Breast epithelium (tissue), 4 donors: ENCODE measurements at regions not wholly inside any gene's neighbourhood (a gene's known extent, or its start where the extent isn't known, plus 50 kb on each side); places are given as distances from the start of the nearest gene placed in this dataset.

ENCODE experiments used
- DNase-seq, 2 donors: peaks; one replicate each; pipeline ENCODE4 v3.0.0-alpha.2; 2019; ENCODE audit warnings: low spot score in 2 of 2
- H3K27ac ChIP-seq, 2 donors: fragments of 200-600 bp; sonication (generic) in 1 of 2; one replicate each; pipeline ENCODE4 v1.5.1; 2016 to 2019; ENCODE audit warnings: mild to moderate bottlenecking in 1 of 2
- H3K27me3 ChIP-seq, 2 donors: fragments of 200-600 bp; sonication (generic) in 1 of 2; one replicate each; pipeline versions ENCODE4 v1.5.1 to v1.6.0; 2017 to 2019; ENCODE audit warnings: control low read depth in 1 of 2, mild to moderate bottlenecking in 1 of 2
- H3K36me3 ChIP-seq: fragments of 200-600 bp; one replicate; pipeline ENCODE4 v1.5.1; 2019
- H3K4me1 ChIP-seq, 2 donors: fragments of 200-600 bp; sonication (generic); one replicate each; pipeline ENCODE4 v1.5.1; 2016 to 2019; ENCODE audit warnings: control low read depth in 1 of 2
- H3K4me3 ChIP-seq, 3 donors: fragments of 200-600 bp; sonication (generic); 1 replicate in 2 of 3; 2 replicates in 1 of 3; pipeline ENCODE4 v1.5.1; 2016 to 2019; ENCODE audit warnings: mild to moderate bottlenecking in 3 of 3, moderate library complexity in 2 of 3
- H3K9me3 ChIP-seq, 2 donors: fragments of 200-600 bp; sonication (generic) in 1 of 2; one replicate each; pipeline ENCODE4 v1.5.1; 2016 to 2019; ENCODE audit warnings: control low read depth in 1 of 2
- CTCF ChIP-seq, 3 donors: fragments of 450-650 bp; IDR thresholded peaks; one replicate each; pipeline ENCODE4 v1.5.1; 2016 to 2017; ENCODE audit warnings: antibody characterized with exemption in 3 of 3, mild to moderate bottlenecking in 3 of 3, moderate library complexity in 3 of 3
- POLR2A ChIP-seq: fragments of 450-650 bp; IDR thresholded peaks from one replicate; pipeline ENCODE4 v1.6.1; 2016; ENCODE audit warnings: antibody characterized with exemption, mild to moderate bottlenecking, moderate library complexity
- POLR2AphosphoS5 ChIP-seq, 3 donors: sonication (generic); formaldehyde crosslinking; IDR thresholded peaks; one replicate each; pipeline ENCODE4 v1.6.1; 2017; ENCODE audit warnings: antibody characterized with exemption in 3 of 3
- intact Hi-C: fragments of 100-400 bp; cut with DNase I; formaldehyde crosslinking; loops from one replicate; pipeline ENCODE4 v1.15.1; 2023; ENCODE audit warnings: low total_unique reads

GRCh38 chr1:73953586-73953985 lies 244.4 kb downstream of the LRRIQ3 start:
- intact Hi-C loops: no loop called here
- H3K4me3 ChIP-seq: no peak overlapping the region
- TF ChIP-seq CTCF (IDR thresholded peaks at IDR 0.05): no peak
- no peak for TF ChIP-seq POLR2A
- no peak for TF ChIP-seq POLR2AphosphoS5 (IDR thresholded peaks at IDR 0.05)
- H3K27ac ChIP-seq: no peak overlapping the region
- no peak for DNase-seq
- H3K27me3 ChIP-seq: no peaks in the 10 kb centered on the region
- no peaks in the 10 kb centered on the region for H3K36me3 ChIP-seq
- no peaks in the 10 kb centered on the region for H3K9me3 ChIP-seq
- no peaks in the 10 kb centered on the region for H3K4me1 ChIP-seq

- no peaks in the 10 kb centered on the region for H3K36me3 ChIP-seq
- H3K27ac ChIP-seq: no peak overlapping the region
- no peaks in the 10 kb centered on the region for H3K4me1 ChIP-seq
- TF ChIP-seq POLR2A: no peak
- no peak for TF ChIP-seq CTCF (IDR thresholded peaks at IDR 0.05)
- no peak for TF ChIP-seq POLR2AphosphoS5 (IDR thresholded peaks at IDR 0.05)
- no peak overlapping the region for H3K4me3 ChIP-seq
- no peaks in the 10 kb centered on the region for H3K9me3 ChIP-seq
- intact Hi-C loops: no loop called here
- no peak for DNase-seq
- H3K27me3 ChIP-seq: no peaks in the 10 kb centered on the region
These were observed 244.8 kb downstream of the LRRIQ3 start for GRCh38 chr1:73953186-73953585.

- Histone ChIP-seq H3K4me1 (no peaks in the 10 kb centered on the region), H3K36me3 (no peaks in the 10 kb centered on the region), H3K9me3 (no peaks in the 10 kb centered on the region), H3K27me3 (no peaks in the 10 kb centered on the region), H3K4me3 (no peak overlapping the region), H3K27ac (no peak overlapping the region)
- DNase-seq: no peak
- TF ChIP-seq CTCF (IDR thresholded peaks at IDR 0.05) (no peak), POLR2AphosphoS5 (IDR thresholded peaks at IDR 0.05) (no peak), POLR2A (no peak)
- intact Hi-C loops: no loop called here
These were observed 249.9 kb downstream of the LRRIQ3 start for GRCh38 chr1:73948055-73948454.

- intact Hi-C loops: no loop called here
These were observed 251.0 kb downstream of the LRRIQ3 start for GRCh38 chr1:73947009-73947408.

GRCh38 chr1:73943270-73943669 lies 254.7 kb downstream of the LRRIQ3 start:
- DNase-seq: no peak
- no peaks in the 10 kb centered on the region for H3K4me1 ChIP-seq
- H3K27ac ChIP-seq: no peak overlapping the region
- H3K9me3 ChIP-seq: no peaks in the 10 kb centered on the region
- no peaks in the 10 kb centered on the region for H3K36me3 ChIP-seq
- no peak overlapping the region for H3K4me3 ChIP-seq
- intact Hi-C loops: no loop called here
- H3K27me3 ChIP-seq: no peaks in the 10 kb centered on the region
- TF ChIP-seq POLR2A (no peak), POLR2AphosphoS5 (IDR thresholded peaks at IDR 0.05) (no peak)

More at GRCh38 chr1:73947009-73947408, 251.0 kb downstream of the LRRIQ3 start:
- H3K36me3 ChIP-seq: no peaks in the 10 kb centered on the region
- DNase-seq: no peak
- no peak for TF ChIP-seq POLR2AphosphoS5 (IDR thresholded peaks at IDR 0.05)
- no peak for TF ChIP-seq CTCF (IDR thresholded peaks at IDR 0.05)
- TF ChIP-seq POLR2A: no peak
- no peak overlapping the region for H3K27ac ChIP-seq
- no peaks in the 10 kb centered on the region for H3K4me1 ChIP-seq
- no peaks in the 10 kb centered on the region for H3K27me3 ChIP-seq
- H3K4me3 ChIP-seq: no peak overlapping the region
- no peaks in the 10 kb centered on the region for H3K9me3 ChIP-seq

GRCh38 chr1:73930293-73930692 lies 267.7 kb downstream of the LRRIQ3 start:
- intact Hi-C loops: no loop called here
- Histone ChIP-seq H3K27ac (no peak overlapping the region), H3K9me3 (no peaks in the 10 kb centered on the region), H3K4me1 (no peaks in the 10 kb centered on the region), H3K36me3 (no peaks in the 10 kb centered on the region), H3K27me3 (no peaks in the 10 kb centered on the region), H3K4me3 (no peak overlapping the region)
- no peak for TF ChIP-seq POLR2AphosphoS5 (IDR thresholded peaks at IDR 0.05)
- no peak for DNase-seq
